DND-41 (cell line): ENCODE measurements at regions not wholly inside any gene's neighbourhood (a gene's known extent, or its start where the extent isn't known, plus 50 kb on each side); places are given as distances from the start of the nearest gene placed in this dataset.

Experiments used
- ATAC-seq: fragments of 200-7000 bp; cut with Tn5 transposase; 3 replicates; pipeline ENCODE4 v1.9.1; 2021; ENCODE audit warnings: low read depth; ENCODE audit not compliant: insufficient read depth
- DNase-seq: peaks from one replicate; pipeline ENCODE4 v3.0.0-alpha.2; 2020
- H2AFZ ChIP-seq: 2 replicates; pipeline ENCODE4 v1.6.0; 2012; ENCODE audit warnings: low read depth, low read length
- H3K27ac ChIP-seq: 2 replicates; pipeline ENCODE4 v1.5.1; 2012; ENCODE audit warnings: low read length, inconsistent platforms
- H3K27me3 ChIP-seq: fragments of 200-600 bp; sonication (generic); 2 replicates; pipeline ENCODE4 v1.6.0; 2012; ENCODE audit warnings: low read length, mild to moderate bottlenecking, inconsistent platforms; ENCODE audit not compliant: insufficient read depth, poor library complexity
- H3K36me3 ChIP-seq: 2 replicates; pipeline ENCODE4 v1.5.1; 2012; ENCODE audit warnings: low read length, inconsistent platforms; ENCODE audit not compliant: insufficient read depth
- H3K4me1 ChIP-seq: 2 replicates; pipeline ENCODE4 v1.5.1; 2012; ENCODE audit warnings: mild to moderate bottlenecking, low read length; ENCODE audit not compliant: insufficient read depth
- H3K4me2 ChIP-seq: 2 replicates; pipeline ENCODE4 v1.6.0; 2012; ENCODE audit warnings: mild to moderate bottlenecking, moderate library complexity, low read length, inconsistent platforms; ENCODE audit not compliant: insufficient read depth
- H3K4me3 ChIP-seq, 2 experiments: fragments of 200-600 bp in 1 of 2; shearing (Covaris generic) in 1 of 2; 2 replicates each; pipeline ENCODE4 v1.5.1; 2012 to 2016; ENCODE audit warnings: inconsistent platforms in 2 of 2, low read length in 2 of 2, mild to moderate bottlenecking in 2 of 2, low read depth in 1 of 2, moderate library complexity in 1 of 2
- H3K79me2 ChIP-seq: 2 replicates; pipeline ENCODE4 v1.6.0; 2012; ENCODE audit warnings: low read length, inconsistent platforms; ENCODE audit not compliant: insufficient read depth
- H3K9ac ChIP-seq: 2 replicates; pipeline ENCODE4 v1.6.0; 2012; ENCODE audit warnings: low read depth, mild to moderate bottlenecking, inconsistent platforms, low read length, moderate library complexity
- H3K9me3 ChIP-seq: 2 replicates; pipeline ENCODE4 v1.5.1; 2012; ENCODE audit warnings: low read length, moderate library complexity, mild to moderate bottlenecking, inconsistent platforms; ENCODE audit not compliant: insufficient read depth, severe bottlenecking
- H4K20me1 ChIP-seq: 2 replicates; pipeline ENCODE4 v1.6.0; 2012; ENCODE audit warnings: low read length; ENCODE audit not compliant: insufficient read depth
- EZH2 ChIP-seq: IDR thresholded peaks from 3 replicates; pipeline ENCODE4 v1.6.1; 2012; ENCODE audit warnings: borderline replicate concordance, low read depth, mild to moderate bottlenecking, moderate library complexity, low read length, inconsistent platforms; ENCODE audit not compliant: severe bottlenecking
- TF ChIP-seq, protein P1 (sequence below): IDR thresholded peaks from 2 replicates; pipeline ENCODE4 v1.5.1; 2012; ENCODE audit warnings: borderline replicate concordance, low read length, moderate library complexity, mild to moderate bottlenecking; ENCODE audit not compliant: poor library complexity, severe bottlenecking; ENCODE audit errors: extremely low read depth

GRCh38 chr5:103881560-103881959 is 319.0 kb upstream of the NUDT12 start:
- H3K36me3 ChIP-seq, result no peaks in the 10 kb centered on the region
- TF ChIP-seq EZH2, result no peak
- TF ChIP-seq, protein P1, sequence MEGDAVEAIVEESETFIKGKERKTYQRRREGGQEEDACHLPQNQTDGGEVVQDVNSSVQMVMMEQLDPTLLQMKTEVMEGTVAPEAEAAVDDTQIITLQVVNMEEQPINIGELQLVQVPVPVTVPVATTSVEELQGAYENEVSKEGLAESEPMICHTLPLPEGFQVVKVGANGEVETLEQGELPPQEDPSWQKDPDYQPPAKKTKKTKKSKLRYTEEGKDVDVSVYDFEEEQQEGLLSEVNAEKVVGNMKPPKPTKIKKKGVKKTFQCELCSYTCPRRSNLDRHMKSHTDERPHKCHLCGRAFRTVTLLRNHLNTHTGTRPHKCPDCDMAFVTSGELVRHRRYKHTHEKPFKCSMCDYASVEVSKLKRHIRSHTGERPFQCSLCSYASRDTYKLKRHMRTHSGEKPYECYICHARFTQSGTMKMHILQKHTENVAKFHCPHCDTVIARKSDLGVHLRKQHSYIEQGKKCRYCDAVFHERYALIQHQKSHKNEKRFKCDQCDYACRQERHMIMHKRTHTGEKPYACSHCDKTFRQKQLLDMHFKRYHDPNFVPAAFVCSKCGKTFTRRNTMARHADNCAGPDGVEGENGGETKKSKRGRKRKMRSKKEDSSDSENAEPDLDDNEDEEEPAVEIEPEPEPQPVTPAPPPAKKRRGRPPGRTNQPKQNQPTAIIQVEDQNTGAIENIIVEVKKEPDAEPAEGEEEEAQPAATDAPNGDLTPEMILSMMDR, result no peak
- no peak for DNase-seq
- H3K79me2 ChIP-seq, result no peaks in the 10 kb centered on the region
- no peak overlapping the region for H3K9ac ChIP-seq
- H3K9me3 ChIP-seq, result no peaks in the 10 kb centered on the region
- H2AFZ ChIP-seq, result no peak overlapping the region
- no peaks in the 10 kb centered on the region for H3K27me3 ChIP-seq
- H3K4me2 ChIP-seq, result no peak overlapping the region
- no peaks in the 10 kb centered on the region for H3K4me1 ChIP-seq
- no peak overlapping the region for H3K4me3 ChIP-seq
- ATAC-seq, result no peak
- no peaks in the 10 kb centered on the region for H4K20me1 ChIP-seq
- no peak overlapping the region for H3K27ac ChIP-seq

GRCh38 chr5:103867857-103868598 is 305.4 kb upstream of the NUDT12 start:
- no peak overlapping the region for H3K4me3 ChIP-seq
- no peak overlapping the region for H3K9ac ChIP-seq
- no peaks in the 10 kb centered on the region for H3K36me3 ChIP-seq
- TF ChIP-seq, protein P1, result no peak
- TF ChIP-seq EZH2, result no peak
- H3K79me2 ChIP-seq, result no peaks in the 10 kb centered on the region
- H3K9me3 ChIP-seq, result no peaks in the 10 kb centered on the region
- ATAC-seq, result no peak
- no peak overlapping the region for H2AFZ ChIP-seq
- DNase-seq, result no peak
- H3K4me2 ChIP-seq, result no peak overlapping the region
- no peak overlapping the region for H3K27ac ChIP-seq
- no peaks in the 10 kb centered on the region for H3K4me1 ChIP-seq
- no peaks in the 10 kb centered on the region for H3K27me3 ChIP-seq
- H4K20me1 ChIP-seq, result no peaks in the 10 kb centered on the region

GRCh38 chr5:103866169-103866568 is 303.6 kb upstream of the NUDT12 start:
- Histone ChIP-seq H2AFZ (no peak overlapping the region), H3K4me3 (no peak overlapping the region), H3K36me3 (no peaks in the 10 kb centered on the region), H4K20me1 (no peaks in the 10 kb centered on the region), H3K27me3 (no peaks in the 10 kb centered on the region), H3K9ac (no peak overlapping the region), H3K79me2 (no peaks in the 10 kb centered on the region), H3K9me3 (no peaks in the 10 kb centered on the region), H3K4me2 (no peak overlapping the region), H3K4me1 (no peaks in the 10 kb centered on the region), H3K27ac (no peak overlapping the region)
- ATAC-seq (no peak), DNase-seq (no peak)
- TF ChIP-seq EZH2, result no peak
- TF ChIP-seq, protein P1, result no peak
